ENCODE measurements at regions not wholly inside any gene's neighbourhood (a gene's known extent, or its start where the extent isn't known, plus 50 kb on each side); places are given as distances from the start of the nearest gene placed in this dataset.

DNA sequence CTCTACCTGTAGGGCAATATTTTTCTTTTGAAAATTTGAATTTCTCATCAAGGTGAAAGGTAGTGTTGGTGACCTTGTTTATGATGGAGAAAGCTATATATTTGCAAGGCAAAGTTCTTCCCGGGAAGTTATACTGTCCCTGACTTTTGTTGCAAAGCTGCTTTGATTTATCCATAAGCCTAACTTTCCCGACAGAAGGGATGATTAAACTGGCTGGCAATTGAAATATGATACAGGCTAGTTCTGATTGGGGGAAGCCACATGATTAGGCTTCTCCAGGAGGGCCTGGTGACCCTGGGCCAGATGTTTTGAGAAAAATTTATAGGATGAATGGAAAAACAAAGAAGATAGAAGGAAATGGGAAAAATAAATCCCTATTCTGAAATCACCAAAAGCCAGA is 215.5 kb downstream of the ACTR3B start:
- no peaks in the 10 kb centered on the region for H3K36me3 ChIP-seq (ENCODE audit: control insufficient read depth in 2 of 2, extremely low read depth in 1 of 2, insufficient read depth in 1 of 2, low read length in 1 of 2)
- no peak overlapping the region for H3K27ac ChIP-seq (ENCODE audit: low read length)
- H3K4me3 ChIP-seq (ENCODE audit: control insufficient read depth in 1 of 2, extremely low read depth in 1 of 2, low read length in 1 of 2): no peak overlapping the region
- no peaks in the 10 kb centered on the region for H3K4me1 ChIP-seq (ENCODE audit: control insufficient read depth in 1 of 2, extremely low read depth in 1 of 2, insufficient read depth in 2 of 2, low read length in 2 of 2)
- peaks cover 10 to 19% of the 10 kb centered on the region in 2 donors for H3K27me3 Mint-ChIP-seq
- POLR2A ChIA-PET: no interaction called here
- H3K36me3 Mint-ChIP-seq: no peaks in the 10 kb centered on the region
- ATAC-seq (replicated peaks in 1 of 4) (no peak), DNase-seq (no peak)
- H3K4me3 Mint-ChIP-seq: no peak overlapping the region
- H3K4me1 Mint-ChIP-seq: no peaks in the 10 kb centered on the region
- no peaks in the 10 kb centered on the region for H3K9me3 ChIP-seq
- CTCF ChIA-PET: no interaction called here
- H3K27ac Mint-ChIP-seq: no peak overlapping the region
- peaks cover 0 to 15% (median 0%) of the 10 kb centered on the region in 3 donors for H3K9me3 Mint-ChIP-seq
- WGBS (ENCODE audit: insufficient coverage): 33% methylated on average over 1 of the region's 2 CpGs
- H3K27me3 ChIP-seq (replicated peaks in 1 of 2; ENCODE audit: control insufficient read depth in 2 of 2, extremely low read depth in 1 of 2, insufficient read depth in 2 of 2, low read length in 1 of 2): no peaks in the 10 kb centered on the region

DNA sequence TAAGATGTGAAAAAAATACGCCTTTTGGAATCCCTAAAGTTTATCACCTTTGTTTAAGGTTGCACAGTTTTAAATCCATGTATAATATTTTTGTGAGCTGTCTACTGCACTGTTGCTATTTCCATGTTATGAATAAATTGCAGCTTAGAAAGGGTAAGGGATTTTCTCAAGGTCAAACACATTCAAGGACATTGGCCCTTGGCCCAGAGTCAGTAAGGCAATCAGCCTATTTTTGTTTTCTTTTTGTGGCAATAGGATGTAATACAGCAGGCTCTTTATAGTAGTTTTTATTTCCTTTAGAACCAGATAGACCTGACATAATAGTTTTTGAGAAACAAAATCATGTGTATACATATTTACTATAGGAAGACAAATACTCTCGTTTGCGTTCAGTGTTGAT is 219.8 kb downstream of the ACTR3B start:
- no peaks in the 10 kb centered on the region for H3K4me1 ChIP-seq (ENCODE audit: control insufficient read depth in 1 of 2, extremely low read depth in 1 of 2, insufficient read depth in 2 of 2, low read length in 2 of 2)
- no peak overlapping the region for H3K27ac ChIP-seq (ENCODE audit: low read length)
- ATAC-seq (replicated peaks in 1 of 4): no peak
- CTCF ChIA-PET: no interaction called here
- H3K27me3 ChIP-seq (replicated peaks in 1 of 2; ENCODE audit: control insufficient read depth in 2 of 2, extremely low read depth in 1 of 2, insufficient read depth in 2 of 2, low read length in 1 of 2): no peaks in the 10 kb centered on the region
- H3K36me3 ChIP-seq (ENCODE audit: control insufficient read depth in 2 of 2, extremely low read depth in 1 of 2, insufficient read depth in 1 of 2, low read length in 1 of 2): no peaks in the 10 kb centered on the region
- no CpG with 5 or more reads among the region's 3 CpGs for WGBS (ENCODE audit: insufficient coverage)
- no peaks in the 10 kb centered on the region for H3K9me3 ChIP-seq
- Mint-ChIP-seq H3K4me3 (no peak overlapping the region), H3K27ac (no peak overlapping the region), H3K9me3 (no peaks in the 10 kb centered on the region), H3K4me1 (no peaks in the 10 kb centered on the region), H3K27me3 (peaks cover 8 to 13% of the 10 kb centered on the region in 2 donors), H3K36me3 (no peaks in the 10 kb centered on the region)
- POLR2A ChIA-PET: no interaction called here
- no peak for DNase-seq
- H3K4me3 ChIP-seq (ENCODE audit: control insufficient read depth in 1 of 2, extremely low read depth in 1 of 2, low read length in 1 of 2): no peak overlapping the region

DNA sequence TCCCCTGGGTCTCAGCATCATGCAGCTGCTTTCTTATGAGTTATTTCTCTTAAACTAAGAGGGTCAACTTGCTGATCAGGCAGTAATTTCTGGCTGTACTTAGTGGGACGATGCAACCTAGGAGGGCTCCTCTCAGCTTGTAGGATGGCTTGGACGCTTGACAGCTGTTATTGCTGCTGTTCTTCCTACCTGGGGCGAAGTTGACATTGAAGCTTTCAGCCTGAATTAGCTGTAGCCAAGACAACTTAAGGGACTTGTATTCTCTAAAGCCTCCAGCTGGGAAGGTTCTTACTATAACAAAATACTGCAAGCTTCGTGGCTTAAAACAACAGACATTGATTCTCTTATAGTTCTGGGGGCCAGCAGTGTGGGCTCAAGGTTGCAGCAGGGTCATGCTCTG is 224.9 kb downstream of the ACTR3B start:
- CTCF ChIA-PET: no interaction called here
- Histone ChIP-seq H3K4me3 (ENCODE audit: control insufficient read depth in 1 of 2, extremely low read depth in 1 of 2, low read length in 1 of 2) (no peak overlapping the region), H3K27me3 (replicated peaks in 1 of 2; ENCODE audit: control insufficient read depth in 2 of 2, extremely low read depth in 1 of 2, insufficient read depth in 2 of 2, low read length in 1 of 2) (no peaks in the 10 kb centered on the region), H3K9me3 (no peaks in the 10 kb centered on the region), H3K36me3 (ENCODE audit: control insufficient read depth in 2 of 2, extremely low read depth in 1 of 2, insufficient read depth in 1 of 2, low read length in 1 of 2) (no peaks in the 10 kb centered on the region), H3K4me1 (ENCODE audit: control insufficient read depth in 1 of 2, extremely low read depth in 1 of 2, insufficient read depth in 2 of 2, low read length in 2 of 2) (no peaks in the 10 kb centered on the region), H3K27ac (ENCODE audit: low read length) (no peak overlapping the region)
- WGBS (ENCODE audit: insufficient coverage): 52% methylated on average over 4 of the region's 4 CpGs
- Mint-ChIP-seq H3K27me3 (peaks cover 4 to 14% of the 10 kb centered on the region in 2 donors), H3K4me1 (no peaks in the 10 kb centered on the region), H3K4me3 (no peak overlapping the region), H3K9me3 (no peaks in the 10 kb centered on the region), H3K36me3 (no peaks in the 10 kb centered on the region), H3K27ac (no peak overlapping the region)
- POLR2A ChIA-PET: no interaction called here
- ATAC-seq (replicated peaks in 1 of 4): no peak
- DNase-seq: no peak

DNA sequence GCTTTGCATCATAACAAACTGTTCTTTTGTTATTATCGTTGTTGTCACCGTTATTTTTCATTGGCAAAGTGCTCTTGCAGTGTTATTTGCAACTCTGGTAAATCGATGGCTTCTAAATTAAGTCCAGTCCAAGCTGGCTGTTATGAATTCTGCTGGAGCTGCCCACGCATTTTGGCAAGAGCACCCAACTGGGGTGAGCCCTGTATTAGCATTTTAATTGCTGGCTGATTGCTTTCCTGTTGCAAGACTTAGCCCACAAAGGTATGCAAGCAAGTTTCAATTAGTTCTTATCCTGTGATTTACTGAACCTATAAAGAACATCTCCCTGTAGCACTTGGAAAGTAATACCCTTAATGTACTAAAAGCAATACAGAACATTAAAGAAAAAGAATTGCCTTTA is 226.8 kb downstream of the ACTR3B start:
- ATAC-seq (replicated peaks in 1 of 4) (no peak), DNase-seq (no peak)
- ChIA-PET CTCF (no interaction called here), POLR2A (no interaction called here)
- no peaks in the 10 kb centered on the region for H3K9me3 ChIP-seq
- Mint-ChIP-seq H3K9me3 (no peaks in the 10 kb centered on the region), H3K4me3 (no peak overlapping the region), H3K36me3 (no peaks in the 10 kb centered on the region), H3K4me1 (no peaks in the 10 kb centered on the region), H3K27ac (no peak overlapping the region), H3K27me3 (peaks cover 1 to 9% of the 10 kb centered on the region in 2 donors)
- H3K4me1 ChIP-seq (ENCODE audit: control insufficient read depth in 1 of 2, extremely low read depth in 1 of 2, insufficient read depth in 2 of 2, low read length in 2 of 2): no peaks in the 10 kb centered on the region
- 89% methylated on average over 4 of the region's 4 CpGs for WGBS (ENCODE audit: insufficient coverage)
- H3K27me3 ChIP-seq (replicated peaks in 1 of 2; ENCODE audit: control insufficient read depth in 2 of 2, extremely low read depth in 1 of 2, insufficient read depth in 2 of 2, low read length in 1 of 2): no peaks in the 10 kb centered on the region
- no peak overlapping the region for H3K27ac ChIP-seq (ENCODE audit: low read length)
- no peaks in the 10 kb centered on the region for H3K36me3 ChIP-seq (ENCODE audit: control insufficient read depth in 2 of 2, extremely low read depth in 1 of 2, insufficient read depth in 1 of 2, low read length in 1 of 2)
- H3K4me3 ChIP-seq (ENCODE audit: control insufficient read depth in 1 of 2, extremely low read depth in 1 of 2, low read length in 1 of 2): no peak overlapping the region

DNA sequence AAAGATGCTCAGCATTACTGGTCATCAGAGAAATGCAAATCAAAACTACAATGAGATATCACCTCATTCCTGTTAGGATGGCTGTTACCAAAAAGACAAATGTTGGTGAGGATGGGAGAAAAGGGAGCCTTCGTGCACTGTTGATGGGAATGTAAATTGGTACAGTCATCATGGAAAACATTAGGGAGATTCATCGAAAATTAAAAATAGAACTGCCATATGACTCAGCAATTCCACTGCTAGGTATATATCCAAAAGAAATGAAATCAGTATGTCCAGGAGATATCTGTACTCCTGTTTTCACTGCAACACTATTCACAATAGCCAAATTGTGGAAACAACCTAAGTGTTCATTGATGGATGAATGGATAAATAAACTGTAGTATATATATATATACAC is 228.1 kb downstream of the ACTR3B start:
- no peak overlapping the region for H3K4me3 Mint-ChIP-seq
- ChIA-PET CTCF (no interaction called here), POLR2A (no interaction called here)
- H3K27ac Mint-ChIP-seq: no peak overlapping the region
- no peak overlapping the region for H3K27ac ChIP-seq (ENCODE audit: low read length)
- H3K9me3 Mint-ChIP-seq: no peaks in the 10 kb centered on the region
- no peaks in the 10 kb centered on the region for H3K27me3 ChIP-seq (replicated peaks in 1 of 2; ENCODE audit: control insufficient read depth in 2 of 2, extremely low read depth in 1 of 2, insufficient read depth in 2 of 2, low read length in 1 of 2)
- ATAC-seq (replicated peaks in 1 of 4) (no peak), DNase-seq (no peak)
- H3K27me3 Mint-ChIP-seq: peaks cover 1 to 3% of the 10 kb centered on the region in 2 donors
- no peaks in the 10 kb centered on the region for H3K36me3 ChIP-seq (ENCODE audit: control insufficient read depth in 2 of 2, extremely low read depth in 1 of 2, insufficient read depth in 1 of 2, low read length in 1 of 2)
- no CpG with 5 or more reads among the region's 2 CpGs for WGBS (ENCODE audit: insufficient coverage)
- H3K4me3 ChIP-seq (ENCODE audit: control insufficient read depth in 1 of 2, extremely low read depth in 1 of 2, low read length in 1 of 2): no peak overlapping the region
- H3K9me3 ChIP-seq: no peaks in the 10 kb centered on the region
- H3K4me1 ChIP-seq (ENCODE audit: control insufficient read depth in 1 of 2, extremely low read depth in 1 of 2, insufficient read depth in 2 of 2, low read length in 2 of 2): no peaks in the 10 kb centered on the region
- no peaks in the 10 kb centered on the region for H3K4me1 Mint-ChIP-seq
- H3K36me3 Mint-ChIP-seq: no peaks in the 10 kb centered on the region

DNA sequence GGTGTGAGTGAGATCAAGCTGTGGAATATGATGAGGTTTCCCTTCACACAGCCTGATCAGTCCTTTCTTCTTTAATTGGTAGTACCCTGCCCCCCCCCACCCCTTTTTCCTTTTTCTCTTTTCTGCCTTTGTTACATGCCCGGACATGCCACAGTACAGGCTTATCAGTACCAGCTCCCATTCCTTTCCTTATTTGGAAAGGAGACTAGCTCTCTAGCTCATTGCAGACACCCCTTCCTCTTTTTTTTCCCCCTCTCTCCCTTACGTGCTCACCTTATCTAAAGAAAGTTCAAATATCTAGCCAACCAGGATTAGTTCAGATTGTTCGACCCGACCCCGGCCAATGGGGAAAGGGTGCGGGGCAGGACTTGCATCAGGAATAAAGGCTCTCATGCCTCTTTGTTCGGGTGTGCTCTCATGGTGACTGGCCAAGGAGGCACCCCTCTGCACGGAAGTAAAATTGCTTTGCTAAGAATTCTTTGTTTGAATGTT is 230.4 kb downstream of the ACTR3B start:
- H3K4me3 ChIP-seq (ENCODE audit: control insufficient read depth in 1 of 2, extremely low read depth in 1 of 2, low read length in 1 of 2): no peak overlapping the region
- ATAC-seq (replicated peaks in 1 of 4) (no peak), DNase-seq (no peak)
- no peaks in the 10 kb centered on the region for H3K9me3 ChIP-seq
- no peak overlapping the region for H3K27ac Mint-ChIP-seq
- peaks cover 1 to 3% of the 10 kb centered on the region in 2 donors for H3K27me3 Mint-ChIP-seq
- no peaks in the 10 kb centered on the region for H3K4me1 ChIP-seq (ENCODE audit: control insufficient read depth in 1 of 2, extremely low read depth in 1 of 2, insufficient read depth in 2 of 2, low read length in 2 of 2)
- H3K27me3 ChIP-seq (replicated peaks in 1 of 2; ENCODE audit: control insufficient read depth in 2 of 2, extremely low read depth in 1 of 2, insufficient read depth in 2 of 2, low read length in 1 of 2): no peaks in the 10 kb centered on the region
- no peaks in the 10 kb centered on the region for H3K36me3 ChIP-seq (ENCODE audit: control insufficient read depth in 2 of 2, extremely low read depth in 1 of 2, insufficient read depth in 1 of 2, low read length in 1 of 2)
- ChIA-PET POLR2A (no interaction called here), CTCF (no interaction called here)
- H3K4me3 Mint-ChIP-seq: no peak overlapping the region
- H3K4me1 Mint-ChIP-seq: no peaks in the 10 kb centered on the region
- no peaks in the 10 kb centered on the region for H3K36me3 Mint-ChIP-seq
- no peaks in the 10 kb centered on the region for H3K9me3 Mint-ChIP-seq
- no peak overlapping the region for H3K27ac ChIP-seq (ENCODE audit: low read length)
- WGBS (ENCODE audit: insufficient coverage): 53% methylated on average over 4 of the region's 8 CpGs

DNA sequence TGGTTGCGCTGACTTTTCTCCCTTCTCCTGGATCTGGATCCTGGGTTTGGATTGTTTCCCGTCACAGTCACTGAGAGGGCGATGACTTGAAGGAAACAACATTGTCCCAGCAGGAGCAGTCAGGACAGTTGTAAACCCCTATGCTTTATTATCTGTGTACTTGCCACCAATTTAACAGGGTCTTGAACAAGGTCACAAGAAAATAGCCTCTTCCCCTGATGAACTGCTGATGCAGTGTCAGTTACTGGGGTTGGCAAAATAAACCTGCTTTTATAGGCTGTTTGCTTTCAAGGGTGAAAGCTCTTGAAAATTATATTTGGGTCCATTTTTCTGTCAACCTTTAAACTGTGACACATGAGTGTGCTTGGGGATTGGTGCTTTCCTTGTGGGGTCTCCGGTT is 238.9 kb downstream of the ACTR3B start:
- no CpG with 5 or more reads among the region's 4 CpGs for WGBS (ENCODE audit: insufficient coverage)
- Mint-ChIP-seq H3K9me3 (peaks cover 0 to 7% (median 6%) of the 10 kb centered on the region in 3 donors), H3K36me3 (no peaks in the 10 kb centered on the region), H3K4me1 (no peaks in the 10 kb centered on the region), H3K27ac (no peak overlapping the region), H3K4me3 (no peak overlapping the region), H3K27me3 (peaks cover 2 to 3% of the 10 kb centered on the region in 2 donors)
- DNase-seq (no peak), ATAC-seq (replicated peaks in 1 of 4) (no peak)
- Histone ChIP-seq H3K27ac (ENCODE audit: low read length) (no peak overlapping the region), H3K4me1 (ENCODE audit: control insufficient read depth in 1 of 2, extremely low read depth in 1 of 2, insufficient read depth in 2 of 2, low read length in 2 of 2) (no peaks in the 10 kb centered on the region), H3K4me3 (ENCODE audit: control insufficient read depth in 1 of 2, extremely low read depth in 1 of 2, low read length in 1 of 2) (no peak overlapping the region), H3K36me3 (ENCODE audit: control insufficient read depth in 2 of 2, extremely low read depth in 1 of 2, insufficient read depth in 1 of 2, low read length in 1 of 2) (no peaks in the 10 kb centered on the region), H3K27me3 (replicated peaks in 1 of 2; ENCODE audit: control insufficient read depth in 2 of 2, extremely low read depth in 1 of 2, insufficient read depth in 2 of 2, low read length in 1 of 2) (peaks cover 0 to 3% of the 10 kb centered on the region in 2 experiments), H3K9me3 (no peaks in the 10 kb centered on the region)
- ChIA-PET POLR2A (no interaction called here), CTCF (no interaction called here)

All from T-cell (primary cell).